HG02623 (cell line): ENCODE measurements at regions not wholly inside any gene's neighbourhood (a gene's known extent, or its start where the extent isn't known, plus 50 kb on each side); places are given as distances from the start of the nearest gene placed in this dataset.
"Not testable (repeated sequence)": the region's sequence is repeated elsewhere in the genome, so short reads cannot be mapped to it uniquely, and the experiment has no call there.

Experiments
- ATAC-seq: cut with Tn5 transposase; IDR thresholded peaks from one replicate; pipeline ENCODE4 v1.9.1; 2021; ENCODE audit warnings: moderate library complexity; ENCODE audit not compliant: unreplicated experiment

DNA sequence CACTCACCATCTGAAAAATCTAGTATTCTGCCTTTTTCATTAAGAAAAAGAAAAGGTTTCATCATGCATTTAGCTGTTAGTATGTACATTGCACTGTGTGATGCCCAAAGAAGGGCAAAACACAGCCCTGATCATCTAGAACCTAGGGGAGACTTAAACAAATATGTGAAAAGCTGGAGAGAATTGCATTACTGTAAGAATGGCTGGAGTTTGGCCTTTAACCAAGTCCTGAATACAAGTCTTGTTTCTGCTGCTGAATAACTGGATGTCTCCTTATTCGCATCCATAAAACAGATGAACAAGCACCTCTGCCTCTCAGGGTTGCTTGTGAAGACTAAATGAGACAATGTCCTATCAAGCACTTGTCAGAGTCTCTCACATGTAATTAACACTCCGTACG, 233.4 kb upstream of the LRTM1 start:
- no peak for ATAC-seq

GRCh38 chr3:55160241-55160983, 232.6 kb upstream of the LRTM1 start:
- ATAC-seq: peak; percentile 71

DNA sequence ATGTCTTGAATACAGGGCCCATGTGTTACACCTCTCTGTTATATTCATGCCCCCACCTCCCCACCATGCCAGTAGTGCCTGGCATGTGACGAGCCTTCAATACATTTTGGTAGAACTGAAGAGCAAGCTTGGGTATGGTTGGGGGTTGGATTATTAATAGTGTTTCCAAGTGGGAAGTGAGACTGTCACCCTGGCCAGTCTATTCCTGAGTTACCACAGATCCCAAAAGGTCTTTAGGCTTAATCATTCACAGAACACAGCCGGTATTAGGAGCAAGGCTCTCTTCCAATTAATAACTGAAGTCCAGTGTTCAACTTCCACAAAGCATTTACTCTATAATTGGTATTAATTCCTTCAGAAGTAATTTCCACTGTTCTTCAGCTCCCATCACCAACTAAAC, 231.9 kb upstream of the LRTM1 start:
- ATAC-seq: no peak

DNA sequence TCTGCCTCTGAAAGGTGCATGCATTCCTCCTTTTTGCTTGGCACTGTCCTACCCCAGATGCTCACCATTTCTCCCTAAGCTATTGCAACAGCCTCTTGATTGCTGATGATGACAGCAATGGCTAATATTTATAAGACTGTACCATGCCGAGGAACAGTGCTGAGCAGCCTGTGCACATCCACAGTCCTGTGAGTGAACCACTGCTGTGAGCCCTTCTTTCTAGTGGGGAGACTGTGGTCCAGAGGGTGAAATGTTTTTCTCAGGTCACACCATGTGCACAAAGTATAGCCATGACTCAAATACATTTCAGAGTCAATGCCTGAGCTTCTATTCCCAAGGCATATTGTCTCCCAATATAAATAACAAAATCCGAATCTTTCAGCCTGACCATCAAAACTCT, 231.2 kb upstream of the LRTM1 start:
- ATAC-seq: no peak

- no peak for ATAC-seq
Observed at GRCh38 chr3:55158345-55158744, 230.5 kb upstream of the LRTM1 start.

GRCh38 chr3:55157731-55158130, 229.9 kb upstream of the LRTM1 start:
- no peak for ATAC-seq

- no peak for ATAC-seq
Observed at GRCh38 chr3:55156851-55157650, 229.2 kb upstream of the LRTM1 start.

GRCh38 chr3:55147856-55148720, 220.2 kb upstream of the LRTM1 start:
- no peak for ATAC-seq

- no peak for ATAC-seq
Observed at GRCh38 chr3:55147406-55147805, 219.5 kb upstream of the LRTM1 start.

- ATAC-seq: no peak
Observed at GRCh38 chr3:55146216-55146615, 218.4 kb upstream of the LRTM1 start.

DNA sequence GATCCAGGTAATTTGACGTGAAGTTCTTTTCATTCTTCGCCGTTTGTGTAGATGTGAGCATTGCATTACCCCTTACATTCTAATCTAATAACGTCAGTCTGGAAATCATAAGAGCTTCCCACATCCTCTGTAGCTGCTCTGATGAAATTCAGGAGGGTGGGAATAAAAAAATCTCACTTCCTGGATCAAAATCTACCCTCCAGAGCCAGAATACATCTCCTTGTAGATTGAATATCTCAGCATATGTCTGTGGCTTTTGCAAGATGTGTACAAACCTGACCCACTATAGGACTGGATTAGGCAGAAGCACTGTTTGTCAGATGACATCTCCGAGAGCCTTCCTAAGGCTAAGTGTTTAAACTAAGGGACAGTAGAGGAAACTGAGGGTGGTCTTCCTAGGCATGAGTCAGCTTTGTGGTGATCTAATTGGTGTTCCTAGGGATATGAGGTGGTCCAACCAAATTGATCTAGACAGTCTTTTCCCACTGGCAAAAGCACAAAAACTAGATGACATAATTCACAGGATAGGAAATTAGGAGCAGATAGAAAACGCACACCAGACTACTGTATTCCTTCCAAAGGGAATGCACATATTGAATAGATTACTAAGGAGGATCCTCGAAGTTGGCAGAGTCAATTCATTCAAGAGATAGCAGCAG, 216.3 kb upstream of the LRTM1 start:
- no peak for ATAC-seq

- ATAC-seq: no peak
Observed at GRCh38 chr3:55143336-55143735, 215.5 kb upstream of the LRTM1 start.

- ATAC-seq: not testable (repeated sequence)
Observed at GRCh38 chr3:55136291-55136690, 208.4 kb upstream of the LRTM1 start.

- ATAC-seq: no peak
Observed at GRCh38 chr3:55128225-55128823, 200.5 kb upstream of the LRTM1 start.

DNA sequence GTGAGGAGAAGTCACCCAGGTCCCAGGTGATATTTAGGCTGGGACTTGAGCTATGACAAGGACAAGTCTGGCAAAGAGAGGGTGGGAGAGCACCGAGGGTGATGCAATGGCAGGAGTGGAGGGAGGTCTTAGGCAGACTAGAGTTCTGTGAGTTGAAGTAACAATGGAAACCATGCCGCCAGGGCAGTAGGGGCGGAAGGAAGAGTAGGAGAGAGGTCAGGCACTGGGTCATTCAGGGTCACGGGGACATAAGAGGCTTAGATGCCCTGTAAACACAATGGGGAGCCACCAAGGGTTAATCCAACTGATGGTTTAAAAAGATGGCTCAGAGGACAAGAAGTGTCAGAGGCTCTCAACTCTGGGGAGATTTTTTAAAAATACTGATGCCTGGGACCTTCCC, 199.7 kb upstream of the LRTM1 start:
- no peak for ATAC-seq

DNA sequence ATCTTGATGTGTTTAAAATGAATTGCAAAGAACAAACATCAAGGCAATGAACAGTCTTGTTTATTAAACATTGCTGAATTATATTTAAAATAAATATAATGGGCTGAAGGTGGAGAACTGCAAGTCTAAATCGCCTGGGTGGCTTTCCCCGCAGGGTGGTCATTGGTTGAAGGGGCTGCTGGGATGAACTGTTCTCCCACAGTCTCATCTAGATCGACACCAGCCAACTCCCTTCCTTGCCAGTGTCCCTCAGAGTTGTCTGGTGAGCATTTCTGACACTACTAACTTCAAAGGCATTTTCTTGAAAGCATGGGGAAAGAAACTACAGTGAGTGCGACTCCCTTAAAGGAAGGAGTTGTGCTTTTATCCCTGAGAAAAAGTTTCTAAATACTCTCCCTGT, 196.5 kb upstream of the LRTM1 start:
- ATAC-seq: no peak
